ENCODE measurements at regions not wholly inside any gene's neighbourhood (a gene's known extent, or its start where the extent isn't known, plus 50 kb on each side); places are given as distances from the start of the nearest gene placed in this dataset.

DNA sequence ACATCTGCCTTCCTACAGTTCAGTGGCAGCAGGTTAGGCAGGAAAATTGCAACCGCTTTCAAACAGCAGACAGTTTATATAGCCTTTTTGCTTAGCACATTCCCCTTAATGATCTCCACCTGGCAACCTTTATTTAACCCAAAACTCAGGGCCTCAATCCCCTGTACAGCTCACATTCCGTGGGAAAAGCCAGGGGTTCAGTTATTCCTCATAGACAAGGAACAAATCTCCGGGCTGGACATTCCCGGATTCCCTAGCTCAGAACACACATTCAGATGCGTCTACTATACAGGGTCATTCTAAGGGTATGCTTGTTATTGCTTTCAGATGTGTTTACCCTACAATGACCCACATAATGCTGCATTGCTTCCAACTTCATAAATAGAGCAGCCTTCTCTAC, 73.8 kb upstream of the DCN start:
- DNase-seq (ENCODE audit: low spot score), result no peak
- H3K36me3 ChIP-seq (ENCODE audit: insufficient read depth, low read length), result no peaks in the 10 kb centered on the region
- no peaks in the 10 kb centered on the region for H3K4me1 ChIP-seq (ENCODE audit: insufficient read depth, low read length, poor library complexity, severe bottlenecking)
- no peak overlapping the region for H3K27ac ChIP-seq (ENCODE audit: low read depth, low read length, poor library complexity, severe bottlenecking)
- H2AFZ ChIP-seq (ENCODE audit: low read length), result no peak overlapping the region
- TF ChIP-seq, protein P1, sequence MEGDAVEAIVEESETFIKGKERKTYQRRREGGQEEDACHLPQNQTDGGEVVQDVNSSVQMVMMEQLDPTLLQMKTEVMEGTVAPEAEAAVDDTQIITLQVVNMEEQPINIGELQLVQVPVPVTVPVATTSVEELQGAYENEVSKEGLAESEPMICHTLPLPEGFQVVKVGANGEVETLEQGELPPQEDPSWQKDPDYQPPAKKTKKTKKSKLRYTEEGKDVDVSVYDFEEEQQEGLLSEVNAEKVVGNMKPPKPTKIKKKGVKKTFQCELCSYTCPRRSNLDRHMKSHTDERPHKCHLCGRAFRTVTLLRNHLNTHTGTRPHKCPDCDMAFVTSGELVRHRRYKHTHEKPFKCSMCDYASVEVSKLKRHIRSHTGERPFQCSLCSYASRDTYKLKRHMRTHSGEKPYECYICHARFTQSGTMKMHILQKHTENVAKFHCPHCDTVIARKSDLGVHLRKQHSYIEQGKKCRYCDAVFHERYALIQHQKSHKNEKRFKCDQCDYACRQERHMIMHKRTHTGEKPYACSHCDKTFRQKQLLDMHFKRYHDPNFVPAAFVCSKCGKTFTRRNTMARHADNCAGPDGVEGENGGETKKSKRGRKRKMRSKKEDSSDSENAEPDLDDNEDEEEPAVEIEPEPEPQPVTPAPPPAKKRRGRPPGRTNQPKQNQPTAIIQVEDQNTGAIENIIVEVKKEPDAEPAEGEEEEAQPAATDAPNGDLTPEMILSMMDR (conservative IDR thresholded peaks at IDR 0.05; ENCODE audit: low read length), result no peak
- no peak for TF ChIP-seq EZH2phosphoT487 (IDR thresholded peaks at IDR 0.05; ENCODE audit: borderline replicate concordance, low read depth, low read length)
- H3K4me2 ChIP-seq (ENCODE audit: low read length), result no peak overlapping the region
- no peaks in the 10 kb centered on the region for H4K20me1 ChIP-seq (ENCODE audit: insufficient read depth, low read length)
- ChIA-PET CTCF (ENCODE audit: unreplicated experiment) (no interaction called here), POLR2A (no interaction called here)
- H3K4me3 ChIP-seq (ENCODE audit: low read depth, low read length, poor library complexity, severe bottlenecking), result no peak overlapping the region
- H3K9me3 ChIP-seq (ENCODE audit: low read length), result no peaks in the 10 kb centered on the region
- intact Hi-C loops (cut with micrococcal nuclease; ENCODE audit: unreplicated experiment), result no loop called here
- H3K79me2 ChIP-seq (ENCODE audit: insufficient read depth, low read depth, low read length), result no peaks in the 10 kb centered on the region
- no TSS peak for BruUV-seq (replicated peaks)
- H3K9me2 ChIP-seq (ENCODE audit: insufficient read depth, low read length), result no peaks in the 10 kb centered on the region

GRCh38 chr12:91252341-91252740, 69.7 kb upstream of the DCN start:
- POLR2A ChIA-PET, result interaction anchor here (2.2 kb wide), 1 partner anchor 8 kb away, joined by 4 read pairs; no protein-coding TSS in a partner anchor
- TF ChIP-seq, protein P1 (conservative IDR thresholded peaks at IDR 0.05; ENCODE audit: low read length), result no peak
- TF ChIP-seq EZH2phosphoT487 (IDR thresholded peaks at IDR 0.05; ENCODE audit: borderline replicate concordance, low read depth, low read length), result no peak
- no peaks in the 10 kb centered on the region for H3K4me1 ChIP-seq (ENCODE audit: insufficient read depth, low read length, poor library complexity, severe bottlenecking)

GRCh38 chr12:91250273-91250665, 67.7 kb upstream of the DCN start:
- CTCF ChIA-PET (ENCODE audit: unreplicated experiment), result no interaction called here
- H3K36me3 ChIP-seq (ENCODE audit: insufficient read depth, low read length), result no peaks in the 10 kb centered on the region
- no peak overlapping the region for H3K4me3 ChIP-seq (ENCODE audit: low read depth, low read length, poor library complexity, severe bottlenecking)
- H3K27ac ChIP-seq (ENCODE audit: low read depth, low read length, poor library complexity, severe bottlenecking), result no peak overlapping the region
- no peak for TF ChIP-seq EZH2phosphoT487 (IDR thresholded peaks at IDR 0.05; ENCODE audit: borderline replicate concordance, low read depth, low read length)
- TF ChIP-seq, protein P1 (conservative IDR thresholded peaks at IDR 0.05; ENCODE audit: low read length), result no peak
- H3K4me1 ChIP-seq (ENCODE audit: insufficient read depth, low read length, poor library complexity, severe bottlenecking), result no peaks in the 10 kb centered on the region
- H4K20me1 ChIP-seq (ENCODE audit: insufficient read depth, low read length), result no peaks in the 10 kb centered on the region
- no peaks in the 10 kb centered on the region for H3K9me2 ChIP-seq (ENCODE audit: insufficient read depth, low read length)
- H3K4me2 ChIP-seq (ENCODE audit: low read length), result no peak overlapping the region
- no peak overlapping the region for H2AFZ ChIP-seq (ENCODE audit: low read length)
- POLR2A ChIA-PET, result interaction anchor here (0.6 kb wide), 1 partner anchor 594 kb away, joined by 4 read pairs; no protein-coding TSS in a partner anchor
- BruUV-seq (replicated peaks), result no TSS peak
- DNase-seq (ENCODE audit: low spot score), result no peak
- intact Hi-C loops (cut with micrococcal nuclease; ENCODE audit: unreplicated experiment), result no loop called here
- no peaks in the 10 kb centered on the region for H3K79me2 ChIP-seq (ENCODE audit: insufficient read depth, low read depth, low read length)
- no peaks in the 10 kb centered on the region for H3K9me3 ChIP-seq (ENCODE audit: low read length)

More at GRCh38 chr12:91252341-91252740, 69.7 kb upstream of the DCN start:
- H3K4me2 ChIP-seq (ENCODE audit: low read length), result no peak overlapping the region
- no peaks in the 10 kb centered on the region for H4K20me1 ChIP-seq (ENCODE audit: insufficient read depth, low read length)
- no peaks in the 10 kb centered on the region for H3K9me3 ChIP-seq (ENCODE audit: low read length)
- intact Hi-C loops (cut with micrococcal nuclease; ENCODE audit: unreplicated experiment), result no loop called here
- H3K9me2 ChIP-seq (ENCODE audit: insufficient read depth, low read length), result no peaks in the 10 kb centered on the region
- no peak overlapping the region for H3K4me3 ChIP-seq (ENCODE audit: low read depth, low read length, poor library complexity, severe bottlenecking)
- H2AFZ ChIP-seq (ENCODE audit: low read length), result no peak overlapping the region
- H3K36me3 ChIP-seq (ENCODE audit: insufficient read depth, low read length), result no peaks in the 10 kb centered on the region
- CTCF ChIA-PET (ENCODE audit: unreplicated experiment), result no interaction called here
- DNase-seq (ENCODE audit: low spot score), result no peak
- no peaks in the 10 kb centered on the region for H3K79me2 ChIP-seq (ENCODE audit: insufficient read depth, low read depth, low read length)
- no peak overlapping the region for H3K27ac ChIP-seq (ENCODE audit: low read depth, low read length, poor library complexity, severe bottlenecking)
- no TSS peak for BruUV-seq (replicated peaks)
